A549 (cell line): ENCODE measurements at regions not wholly inside any gene's neighbourhood (a gene's known extent, or its start where the extent isn't known, plus 50 kb on each side); places are given as distances from the start of the nearest gene placed in this dataset.

Source experiments
- BHLHE40 ChIP-seq: IDR thresholded peaks from 2 replicates; pipeline ENCODE4 v1.6.1; 2012; ENCODE audit warnings: low read depth, low read length, inconsistent platforms
- MYC ChIP-seq: IDR thresholded peaks from 2 replicates; pipeline ENCODE4 v1.6.1; 2012; ENCODE audit warnings: mild to moderate bottlenecking, inconsistent platforms, low read length, improper control_type of control experiment, borderline replicate concordance
- RFX5 ChIP-seq: fragments of 450-650 bp; IDR thresholded peaks from 2 replicates; pipeline ENCODE4 v1.7.1; 2014; ENCODE audit warnings: antibody characterized with exemption, mild to moderate bottlenecking, moderate library complexity
- ZNF302 ChIP-seq: fragments of 250-450 bp; sonication (Bioruptor Pico); IDR thresholded peaks from 2 replicates; pipeline ENCODE4 v1.9.0; 2021; ENCODE audit warnings: inconsistent platforms, mild to moderate bottlenecking, moderate library complexity
- TF ChIP-seq, protein P1 (sequence below): fragments of >200 bp; sonication (Bioruptor Twin); formaldehyde crosslinking; IDR thresholded peaks from 3 replicates; pipeline ENCODE4 v1.5.1; 2016

DNA sequence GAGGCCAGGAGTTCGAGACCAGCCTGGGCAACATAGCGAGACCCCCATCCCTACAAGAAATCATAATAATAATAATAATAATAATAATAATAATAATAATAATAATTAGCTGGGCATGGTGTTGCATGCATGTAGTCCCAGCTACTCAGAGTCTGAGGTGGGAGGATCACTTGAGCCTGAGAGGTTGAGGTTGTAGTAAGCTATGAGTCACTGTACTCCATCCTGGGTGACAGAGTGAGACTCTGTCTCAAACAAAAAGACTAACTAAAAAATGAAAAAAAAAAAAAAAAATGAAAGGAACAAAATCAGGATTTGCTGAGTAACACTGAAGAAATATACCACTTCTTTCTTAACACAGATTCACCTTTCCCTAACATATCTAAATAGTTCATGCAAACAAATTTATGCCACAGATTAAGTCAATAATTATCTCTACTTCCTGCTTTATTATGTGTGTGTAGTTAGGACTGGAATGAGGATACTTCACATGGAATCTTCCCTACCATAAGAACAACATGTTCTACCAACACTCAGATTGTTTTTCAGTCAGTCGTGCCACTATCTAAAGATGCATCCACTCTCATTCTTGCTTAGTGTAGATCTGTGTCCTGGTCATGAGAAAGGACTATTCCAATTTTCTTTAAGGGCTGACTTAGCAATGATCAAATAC, 928.7 kb downstream of the SLC4A3 start:
- TF ChIP-seq RFX5 (no peak), ZNF302 (CRISPR knock-in tag) (no peak), BHLHE40 (no peak), MYC (no peak)
- TF ChIP-seq, protein P1, sequence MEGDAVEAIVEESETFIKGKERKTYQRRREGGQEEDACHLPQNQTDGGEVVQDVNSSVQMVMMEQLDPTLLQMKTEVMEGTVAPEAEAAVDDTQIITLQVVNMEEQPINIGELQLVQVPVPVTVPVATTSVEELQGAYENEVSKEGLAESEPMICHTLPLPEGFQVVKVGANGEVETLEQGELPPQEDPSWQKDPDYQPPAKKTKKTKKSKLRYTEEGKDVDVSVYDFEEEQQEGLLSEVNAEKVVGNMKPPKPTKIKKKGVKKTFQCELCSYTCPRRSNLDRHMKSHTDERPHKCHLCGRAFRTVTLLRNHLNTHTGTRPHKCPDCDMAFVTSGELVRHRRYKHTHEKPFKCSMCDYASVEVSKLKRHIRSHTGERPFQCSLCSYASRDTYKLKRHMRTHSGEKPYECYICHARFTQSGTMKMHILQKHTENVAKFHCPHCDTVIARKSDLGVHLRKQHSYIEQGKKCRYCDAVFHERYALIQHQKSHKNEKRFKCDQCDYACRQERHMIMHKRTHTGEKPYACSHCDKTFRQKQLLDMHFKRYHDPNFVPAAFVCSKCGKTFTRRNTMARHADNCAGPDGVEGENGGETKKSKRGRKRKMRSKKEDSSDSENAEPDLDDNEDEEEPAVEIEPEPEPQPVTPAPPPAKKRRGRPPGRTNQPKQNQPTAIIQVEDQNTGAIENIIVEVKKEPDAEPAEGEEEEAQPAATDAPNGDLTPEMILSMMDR = no peak
